GM21447 (cell line): ENCODE measurements at regions not wholly inside any gene's neighbourhood (a gene's known extent, or its start where the extent isn't known, plus 50 kb on each side); places are given as distances from the start of the nearest gene placed in this dataset.
"Not testable (repeated sequence)": the region's sequence is repeated elsewhere in the genome, so short reads cannot be mapped to it uniquely, and the experiment has no call there.

Experiments
- ATAC-seq: cut with Tn5 transposase; IDR thresholded peaks from one replicate; pipeline ENCODE4 v1.9.1; 2021; ENCODE audit not compliant: unreplicated experiment

DNA sequence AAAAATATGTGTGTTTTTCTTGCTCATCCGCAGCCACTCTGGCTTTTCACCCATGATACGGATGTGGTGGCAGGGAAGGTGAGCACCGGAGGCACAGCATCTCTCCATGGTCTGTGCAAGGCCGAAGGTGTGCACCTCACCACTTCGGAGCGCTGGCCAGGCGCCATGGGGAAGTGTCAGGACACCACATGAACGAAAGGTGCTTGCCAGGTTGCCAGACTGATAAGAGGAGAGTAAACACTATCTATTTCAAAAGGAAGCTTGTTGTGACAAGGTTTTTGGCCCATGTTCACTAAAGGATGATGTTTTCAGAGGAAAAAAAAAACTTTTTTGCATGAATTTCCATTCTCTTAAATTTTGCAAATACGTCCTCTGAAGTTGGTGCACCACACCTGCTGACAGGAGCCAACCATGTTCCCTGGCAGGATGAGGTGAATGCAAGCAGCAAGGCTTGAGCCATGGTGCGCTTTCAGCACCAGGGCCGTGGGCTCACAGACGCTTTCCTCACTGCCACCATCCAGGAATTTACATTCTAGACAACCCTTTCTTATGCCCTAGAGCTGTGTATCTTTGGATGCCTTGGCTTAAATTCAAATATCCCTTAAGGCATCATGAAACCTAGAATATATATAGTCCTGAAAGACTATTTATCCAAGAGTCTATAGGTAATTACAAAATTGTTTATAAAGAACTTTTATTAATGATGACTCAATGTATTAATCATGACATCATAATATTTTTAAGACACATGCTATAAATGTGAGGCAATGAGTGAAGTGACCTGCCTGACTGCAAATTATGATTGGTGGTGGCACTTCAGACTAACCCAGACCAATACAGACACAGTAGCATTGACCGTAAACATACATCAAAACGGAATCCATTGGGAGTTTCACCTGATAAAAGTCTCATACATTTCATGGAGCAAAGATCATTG is 234.5 kb downstream of the TFAP2A start:
- ATAC-seq, result no peak

DNA sequence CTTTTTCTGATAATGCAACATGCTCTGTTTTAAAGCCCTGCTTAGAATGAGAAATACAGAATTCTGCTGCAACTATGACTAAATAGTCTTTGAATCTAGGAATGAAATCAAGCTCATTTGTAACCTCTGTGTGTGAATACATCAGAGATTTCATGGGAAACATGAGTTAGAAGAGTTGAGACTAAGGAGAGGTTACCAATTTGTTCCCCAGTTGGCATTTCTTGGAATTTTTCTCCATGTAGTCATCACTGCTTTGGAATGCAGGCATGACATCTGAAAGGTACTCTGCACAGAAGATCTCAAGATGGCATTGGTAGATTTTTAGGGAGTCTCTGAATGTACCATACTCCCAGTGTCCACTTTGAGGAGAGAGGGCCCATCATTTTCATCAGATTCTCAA is 237.2 kb downstream of the TFAP2A start:
- ATAC-seq, result no peak

DNA sequence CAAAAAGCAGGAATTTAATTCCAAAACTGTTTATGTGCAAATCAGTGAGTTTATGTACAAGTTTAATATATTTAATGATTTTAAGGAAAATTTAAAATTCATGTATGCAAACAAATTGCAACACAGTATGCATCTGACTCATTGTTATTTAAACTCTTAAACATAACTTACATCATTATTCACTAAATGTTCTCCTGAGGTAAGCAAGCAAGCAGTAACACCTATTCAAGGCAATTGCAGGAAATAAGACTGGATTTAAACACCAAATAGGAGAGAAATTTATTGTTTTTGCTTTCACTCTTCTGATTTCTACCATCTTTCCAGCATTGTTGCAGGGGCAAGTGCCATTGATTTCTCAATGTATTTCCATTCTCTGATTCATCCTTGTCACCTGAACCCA is 239.5 kb downstream of the TFAP2A start:
- no peak for ATAC-seq

DNA sequence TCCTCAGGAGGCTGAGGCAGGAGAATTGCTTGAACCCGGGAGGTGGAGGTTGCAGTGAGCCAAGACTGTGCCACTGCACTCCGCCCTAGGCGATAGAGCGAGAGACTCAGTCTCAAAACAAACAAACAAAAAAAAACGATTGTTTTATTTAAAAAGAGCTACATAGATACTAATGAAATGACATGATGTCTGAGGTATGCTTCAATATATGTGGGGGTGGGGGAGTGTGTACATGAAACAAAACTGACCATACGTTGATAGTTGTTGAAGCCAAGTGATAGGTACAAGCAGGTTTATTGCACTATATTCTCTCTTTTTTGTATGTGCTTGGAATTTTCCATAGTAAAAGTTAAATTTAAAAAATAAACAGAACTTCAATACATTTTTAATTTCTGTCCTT is 240.1 kb downstream of the TFAP2A start:
- no peak for ATAC-seq

DNA sequence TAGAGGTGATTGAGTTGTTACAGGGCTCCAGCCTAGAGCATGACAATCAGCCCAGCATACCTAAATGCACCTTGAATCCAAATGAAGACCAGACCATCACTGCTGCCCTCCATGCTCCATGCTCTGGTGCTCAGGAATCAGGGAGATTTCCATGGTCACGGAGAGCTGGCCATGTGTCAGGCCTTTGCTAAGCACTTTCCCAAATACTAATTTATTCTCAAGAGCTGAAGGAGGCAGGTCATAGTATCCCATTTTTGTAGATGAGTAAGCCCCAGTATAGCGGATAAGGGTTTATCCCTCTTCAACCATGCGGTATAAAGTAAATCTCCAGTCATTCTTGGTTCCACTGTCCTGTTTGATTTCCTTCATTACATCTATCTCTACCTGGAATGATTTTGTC is 240.8 kb downstream of the TFAP2A start:
- ATAC-seq, result no peak

DNA sequence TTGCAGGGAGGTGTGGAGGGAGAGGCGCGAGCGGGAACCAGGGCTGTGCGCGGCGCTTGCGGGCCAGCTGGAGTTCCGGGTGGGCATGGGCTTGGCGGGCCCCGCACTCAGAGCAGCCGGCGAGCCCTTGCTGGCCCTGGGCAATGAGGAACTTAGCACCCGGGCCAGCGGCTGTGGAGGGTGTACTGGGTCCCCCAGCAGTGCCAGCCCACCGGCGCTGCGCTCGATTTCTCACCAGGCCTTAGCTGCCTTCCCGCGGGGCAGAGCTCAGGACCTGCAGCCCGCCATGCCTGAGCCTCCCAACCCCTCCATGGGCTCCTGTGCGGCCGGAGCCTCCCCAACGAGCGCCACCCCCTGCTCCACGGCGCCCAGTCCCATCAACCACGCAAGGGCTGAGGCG is 243.2 kb downstream of the TFAP2A start:
- not testable (repeated sequence) for ATAC-seq

DNA sequence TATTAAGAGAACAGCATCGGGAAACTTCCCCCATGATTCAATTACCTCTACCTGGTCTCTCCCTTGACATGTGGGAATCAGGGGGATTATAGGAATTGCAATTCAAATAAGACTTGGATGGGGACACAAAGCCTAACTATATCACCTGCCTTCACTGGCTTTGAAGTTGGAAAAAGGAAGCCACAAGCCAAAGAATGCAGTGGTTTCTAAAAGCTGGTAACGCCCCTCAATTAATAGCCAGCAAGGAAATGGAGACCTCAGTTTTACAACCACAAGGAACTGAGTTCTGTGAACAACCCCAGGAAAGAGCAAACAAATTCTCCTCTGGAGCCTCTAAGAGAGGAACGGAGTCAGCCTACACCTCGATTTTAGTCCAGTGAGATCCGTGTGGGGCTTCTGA is 244.1 kb downstream of the TFAP2A start:
- no peak for ATAC-seq

DNA sequence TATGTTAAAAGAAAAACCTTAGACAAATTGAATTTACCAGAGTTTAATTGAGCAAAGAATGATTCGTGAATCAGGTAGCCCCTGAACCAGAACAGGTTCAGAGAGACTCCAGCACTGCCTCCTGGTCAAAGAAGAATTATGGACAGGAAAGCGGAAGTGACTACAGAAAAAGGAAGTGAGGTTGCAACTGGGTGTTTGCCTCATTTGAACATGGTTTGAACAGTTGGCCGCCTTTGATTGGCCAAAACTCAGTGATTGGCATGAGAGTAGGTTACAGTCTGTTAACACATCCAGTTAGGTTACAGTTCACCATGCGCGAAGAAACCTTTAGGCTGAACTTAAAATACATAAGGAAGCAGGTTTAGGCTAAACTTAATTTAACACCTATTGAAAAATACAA is 248.8 kb downstream of the TFAP2A start:
- ATAC-seq, result no peak

DNA sequence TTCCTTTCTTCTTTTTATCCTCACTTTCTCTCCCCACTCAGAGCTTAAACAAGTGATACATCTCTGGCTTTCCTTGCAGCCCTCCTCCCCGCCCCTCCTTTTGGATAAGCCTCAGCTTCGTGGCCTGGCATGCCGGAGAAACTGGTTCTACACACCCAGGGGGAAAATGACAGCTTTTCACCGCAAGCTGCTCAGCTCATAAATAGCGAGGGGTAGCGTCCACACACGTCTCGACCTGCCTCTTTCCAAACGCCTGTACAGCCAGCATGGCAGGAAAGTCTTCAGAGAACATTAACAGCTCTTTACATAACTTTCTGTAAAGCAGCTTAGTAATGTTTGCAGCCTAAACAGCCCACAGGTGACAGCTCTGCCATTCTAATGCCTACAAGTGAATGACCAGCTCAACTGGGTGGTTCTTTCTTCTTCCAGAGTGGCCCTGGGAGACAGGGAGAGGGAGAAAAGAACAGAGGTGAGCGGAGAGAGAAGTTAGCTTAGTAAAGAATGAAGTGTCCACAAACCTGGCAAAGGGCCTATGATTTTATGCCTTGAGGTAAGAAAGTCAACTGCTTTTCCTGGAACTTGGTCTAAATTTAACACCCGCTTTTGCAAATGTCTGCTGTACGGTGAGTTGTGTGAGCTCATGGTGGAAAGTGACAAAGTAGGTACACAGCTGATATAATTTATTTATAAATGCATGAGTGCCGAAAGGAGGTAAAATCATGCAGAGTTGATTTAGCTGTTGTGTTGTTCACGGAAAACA is 251.5 kb downstream of the TFAP2A start:
- ATAC-seq, result no peak

DNA sequence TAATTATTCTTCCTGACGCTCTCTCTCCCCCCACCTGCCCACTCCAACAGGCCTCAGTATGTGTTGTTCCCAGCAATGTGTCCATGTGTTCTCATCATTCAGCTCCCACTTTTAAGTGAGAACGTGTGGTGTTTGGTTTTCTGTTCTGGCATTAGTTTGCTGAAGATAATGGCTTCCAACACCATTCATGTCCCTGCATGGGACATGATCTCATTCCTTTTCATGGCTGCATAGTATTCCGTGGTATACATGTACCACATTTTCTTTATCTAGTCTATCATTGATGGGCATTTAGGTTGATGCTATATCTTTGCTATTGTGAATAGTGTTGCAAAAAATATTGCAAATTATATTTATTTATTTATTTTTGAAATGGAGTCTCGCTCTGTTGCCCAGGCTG is 258.0 kb downstream of the TFAP2A start:
- no peak for ATAC-seq

DNA sequence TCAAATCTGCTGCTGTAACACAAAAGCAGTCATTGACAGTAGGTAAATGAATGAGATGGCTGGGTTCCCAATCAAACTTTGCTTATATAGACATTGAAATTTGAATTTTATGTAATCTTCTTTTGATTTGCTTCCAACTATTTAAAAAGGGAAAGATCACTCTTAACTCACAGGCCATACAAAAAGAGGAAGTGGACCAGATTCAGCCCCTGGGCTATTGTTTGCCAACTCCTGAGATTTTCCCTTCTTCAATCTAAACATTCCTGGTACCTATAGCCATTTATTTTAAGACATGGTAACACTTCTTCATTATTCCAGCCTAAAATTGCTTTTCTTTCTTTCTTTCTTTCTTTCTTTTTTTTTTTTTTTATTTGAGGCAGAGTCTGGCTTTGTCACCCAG is 260.6 kb downstream of the TFAP2A start:
- ATAC-seq, result no peak

DNA sequence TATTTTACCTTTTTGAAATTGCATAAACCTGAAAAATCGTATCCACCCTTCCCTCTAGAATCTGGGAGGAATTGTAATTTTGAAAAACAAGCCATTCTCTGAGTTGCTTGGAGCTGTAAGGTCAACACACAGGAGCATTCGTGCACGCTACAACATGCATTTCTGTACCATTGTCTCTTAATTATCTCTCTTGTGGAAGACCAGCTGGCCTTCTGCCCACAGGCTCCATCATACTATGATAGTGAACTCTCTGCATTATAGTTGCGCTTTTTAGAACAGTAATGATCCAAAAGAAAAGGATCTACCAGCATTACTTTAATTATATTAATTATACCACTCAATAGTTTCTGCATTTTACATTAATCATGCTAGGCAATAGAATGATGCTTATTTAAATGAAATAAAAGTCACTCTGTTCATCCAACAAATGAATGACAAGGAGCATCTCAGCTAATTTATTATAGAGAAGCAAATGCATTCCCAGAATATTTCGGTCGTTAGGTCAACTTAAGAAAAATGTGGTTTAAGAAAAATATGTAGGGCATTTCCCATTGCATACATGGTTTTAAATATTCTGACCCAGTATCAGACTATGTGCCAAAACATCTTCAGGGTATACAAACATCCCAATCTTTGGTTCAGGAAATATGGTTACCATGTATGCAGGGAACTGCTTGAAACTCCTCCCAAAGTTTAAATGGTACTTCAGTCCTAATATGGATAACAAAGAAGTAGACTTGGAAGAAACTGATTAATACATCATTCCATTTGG is 263.5 kb downstream of the TFAP2A start:
- ATAC-seq, result no peak

DNA sequence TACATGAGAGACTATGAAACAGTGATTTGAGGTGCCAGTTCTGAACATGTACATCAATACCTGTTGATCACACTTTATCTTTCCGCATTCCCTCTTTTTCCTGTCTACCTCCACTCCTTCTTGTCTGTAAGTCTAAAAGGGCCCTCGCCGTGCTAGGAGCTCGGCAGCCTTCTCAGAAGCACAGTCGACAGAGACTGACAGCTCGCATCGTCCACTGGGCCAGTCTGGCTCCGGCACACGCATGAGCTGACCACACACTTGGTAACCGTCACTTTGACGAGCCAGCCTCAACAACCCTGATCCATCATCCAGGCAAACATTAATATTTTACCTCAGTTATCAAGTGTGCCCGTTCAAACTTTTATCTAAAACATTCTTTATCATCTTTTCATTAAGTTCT is 265.3 kb downstream of the TFAP2A start:
- no peak for ATAC-seq

DNA sequence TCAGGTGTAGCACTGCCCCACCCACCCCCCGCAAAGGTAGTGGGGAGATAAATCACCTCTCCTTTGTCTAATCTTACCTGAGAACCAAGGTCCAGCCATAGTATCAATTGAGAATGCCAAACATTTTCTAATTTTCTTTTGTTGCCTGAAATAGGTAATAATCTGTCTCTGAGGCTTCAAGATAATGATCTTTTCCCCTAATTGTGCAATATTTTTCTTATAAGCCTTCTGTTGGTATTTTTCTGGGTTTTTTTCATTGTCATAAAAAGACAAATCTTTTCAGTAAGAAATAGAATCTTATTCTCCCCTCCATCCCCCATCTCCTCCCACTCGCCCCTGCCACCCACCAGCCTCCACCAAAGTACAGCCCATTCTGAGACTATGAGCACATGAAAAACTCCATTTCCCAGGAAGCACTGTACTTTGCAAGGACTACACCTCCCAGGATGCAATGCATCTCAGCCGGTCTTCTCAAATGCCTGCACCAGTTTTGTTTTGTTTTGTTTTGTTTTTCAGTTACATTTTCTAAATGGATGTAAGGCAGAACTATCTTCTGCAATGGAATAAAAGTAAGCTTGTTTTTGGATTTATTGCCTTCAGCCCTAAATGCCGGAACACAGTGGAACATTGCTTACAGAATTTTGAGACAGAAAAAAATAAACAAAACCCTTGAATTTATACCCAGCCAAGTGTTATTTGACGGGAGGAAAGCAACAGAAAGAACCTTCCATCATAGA is 268.0 kb downstream of the TFAP2A start:
- peak; percentile 99 for ATAC-seq

DNA sequence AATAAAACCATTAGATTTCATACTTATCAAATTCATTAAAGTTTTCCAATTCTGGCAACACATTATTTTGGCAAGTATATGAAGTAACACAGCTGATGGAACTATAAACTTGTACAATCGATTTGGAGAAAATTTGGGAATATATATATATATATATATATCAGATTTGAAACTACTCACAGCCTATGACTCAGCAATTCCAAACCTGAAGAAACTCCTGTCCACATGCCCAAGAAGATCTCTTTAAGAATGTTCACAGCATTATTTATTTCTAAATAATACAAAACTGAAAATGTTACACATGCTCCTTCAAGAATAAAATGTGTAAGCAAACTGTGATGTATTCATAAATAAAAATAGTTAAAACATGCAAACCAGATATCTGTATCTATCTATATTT is 270.1 kb downstream of the TFAP2A start:
- ATAC-seq, result no peak

DNA sequence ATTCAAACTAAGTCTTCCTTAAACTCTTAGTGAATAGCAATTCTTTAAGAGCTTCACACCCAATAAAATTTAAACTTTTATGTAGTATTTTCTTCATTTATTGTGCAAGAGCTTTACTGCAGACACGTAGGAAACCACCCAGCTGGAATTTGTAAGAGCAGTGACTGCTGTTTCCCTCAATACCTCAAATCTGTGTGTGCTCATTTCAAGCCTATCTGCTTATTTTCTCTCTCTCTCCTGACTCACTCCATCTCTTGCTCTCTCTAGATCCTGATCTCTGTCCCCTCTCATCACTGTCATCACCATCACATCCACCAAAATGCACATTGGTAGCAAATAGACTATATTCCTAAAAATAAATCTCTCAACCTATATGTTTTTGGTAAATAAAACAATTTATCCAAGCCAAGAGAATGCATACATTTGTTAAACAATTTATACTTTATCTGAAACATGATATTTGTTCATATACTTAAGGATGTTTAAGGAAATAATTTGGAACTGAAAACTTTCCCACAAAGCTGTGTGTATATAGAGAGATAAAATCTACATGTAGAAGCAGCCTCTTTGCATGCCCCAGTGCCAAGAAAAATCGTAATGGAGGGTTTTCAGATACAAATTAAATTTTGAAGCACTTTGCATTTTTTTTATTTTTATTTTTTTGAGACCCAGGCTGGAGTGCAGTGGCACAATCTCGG is 273.0 kb downstream of the TFAP2A start:
- no peak for ATAC-seq

DNA sequence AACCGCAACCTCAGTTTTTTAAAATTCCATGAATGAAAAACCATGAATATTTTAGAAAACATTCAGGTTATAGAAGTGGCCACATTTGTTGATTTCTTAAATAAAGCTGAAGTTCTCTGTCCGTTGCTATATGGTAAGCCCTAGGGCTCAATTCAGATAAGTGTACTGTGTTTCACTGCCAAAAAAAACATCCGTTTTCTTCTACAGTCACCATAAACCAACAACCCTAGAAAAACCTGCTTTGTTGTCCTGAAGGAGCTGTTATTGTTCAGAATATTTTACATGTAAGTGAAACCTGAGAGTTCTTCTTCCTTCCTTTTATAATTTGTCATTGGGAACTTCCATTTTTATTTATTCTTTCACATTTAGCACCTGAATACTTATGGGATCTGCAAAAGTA is 274.1 kb downstream of the TFAP2A start:
- ATAC-seq, result no peak

DNA sequence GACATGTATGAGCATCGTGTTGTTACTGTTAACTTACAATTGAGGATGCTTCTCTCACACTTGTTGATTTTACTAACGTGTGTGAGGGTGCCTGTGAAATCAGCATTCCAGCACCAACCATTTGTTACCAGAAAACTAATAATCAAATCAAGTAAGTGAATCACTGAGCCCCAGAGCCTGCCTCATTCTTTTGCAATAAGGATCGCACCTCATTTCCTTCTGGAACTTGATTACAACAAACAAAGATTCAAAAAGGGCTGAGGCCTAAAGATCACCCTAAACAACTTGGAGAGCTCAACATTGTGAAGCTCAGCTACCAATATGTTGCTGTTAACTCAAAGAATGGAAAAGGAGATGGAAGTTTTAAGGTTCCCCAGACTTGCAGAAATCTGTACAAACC is 274.7 kb downstream of the TFAP2A start:
- ATAC-seq, result no peak

DNA sequence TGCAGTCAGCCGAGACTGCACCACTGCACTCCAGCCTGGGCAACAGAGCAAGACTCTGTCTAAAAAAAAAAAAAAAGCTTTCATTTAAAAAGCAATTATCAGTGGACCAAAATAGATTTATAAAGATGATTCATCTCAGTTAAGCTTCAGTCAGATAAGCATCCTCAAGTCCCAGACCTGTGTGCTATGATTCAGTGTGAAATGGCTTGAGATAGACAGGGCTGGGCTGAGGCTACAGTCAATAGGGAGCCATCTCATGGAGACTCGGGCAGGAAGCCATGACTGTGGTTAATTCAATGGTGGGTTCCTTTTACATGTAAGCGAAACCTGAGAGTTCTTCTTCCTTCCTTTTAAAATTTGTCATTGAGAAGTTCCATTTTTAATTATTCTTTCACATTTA is 276.0 kb downstream of the TFAP2A start:
- no peak for ATAC-seq

DNA sequence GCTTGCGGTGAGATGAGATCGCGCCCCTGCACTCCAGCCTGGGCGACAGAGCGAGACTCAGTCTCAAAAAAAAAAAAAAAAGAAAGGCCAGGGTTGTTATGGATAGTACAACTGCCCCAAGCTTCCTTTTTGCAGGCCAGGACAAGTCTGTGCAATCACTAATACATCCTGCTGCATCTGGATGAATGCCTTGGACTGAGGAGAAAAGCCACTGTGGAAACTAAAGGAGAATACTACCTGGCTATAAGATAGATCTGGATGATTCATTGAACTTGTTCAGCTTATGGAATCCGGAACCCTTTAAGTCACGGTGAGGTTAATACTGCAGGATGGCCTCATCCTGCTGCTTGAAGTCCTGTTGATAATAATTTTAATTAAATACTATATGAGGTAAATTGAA is 278.2 kb downstream of the TFAP2A start:
- ATAC-seq, result no peak
